ENCODE measurements at regions not wholly inside any gene's neighbourhood (a gene's known extent, or its start where the extent isn't known, plus 50 kb on each side); places are given as distances from the start of the nearest gene placed in this dataset.
A peak's percentile ranks its signal among the peaks of the same experiment; 100 is the strongest.

DNA sequence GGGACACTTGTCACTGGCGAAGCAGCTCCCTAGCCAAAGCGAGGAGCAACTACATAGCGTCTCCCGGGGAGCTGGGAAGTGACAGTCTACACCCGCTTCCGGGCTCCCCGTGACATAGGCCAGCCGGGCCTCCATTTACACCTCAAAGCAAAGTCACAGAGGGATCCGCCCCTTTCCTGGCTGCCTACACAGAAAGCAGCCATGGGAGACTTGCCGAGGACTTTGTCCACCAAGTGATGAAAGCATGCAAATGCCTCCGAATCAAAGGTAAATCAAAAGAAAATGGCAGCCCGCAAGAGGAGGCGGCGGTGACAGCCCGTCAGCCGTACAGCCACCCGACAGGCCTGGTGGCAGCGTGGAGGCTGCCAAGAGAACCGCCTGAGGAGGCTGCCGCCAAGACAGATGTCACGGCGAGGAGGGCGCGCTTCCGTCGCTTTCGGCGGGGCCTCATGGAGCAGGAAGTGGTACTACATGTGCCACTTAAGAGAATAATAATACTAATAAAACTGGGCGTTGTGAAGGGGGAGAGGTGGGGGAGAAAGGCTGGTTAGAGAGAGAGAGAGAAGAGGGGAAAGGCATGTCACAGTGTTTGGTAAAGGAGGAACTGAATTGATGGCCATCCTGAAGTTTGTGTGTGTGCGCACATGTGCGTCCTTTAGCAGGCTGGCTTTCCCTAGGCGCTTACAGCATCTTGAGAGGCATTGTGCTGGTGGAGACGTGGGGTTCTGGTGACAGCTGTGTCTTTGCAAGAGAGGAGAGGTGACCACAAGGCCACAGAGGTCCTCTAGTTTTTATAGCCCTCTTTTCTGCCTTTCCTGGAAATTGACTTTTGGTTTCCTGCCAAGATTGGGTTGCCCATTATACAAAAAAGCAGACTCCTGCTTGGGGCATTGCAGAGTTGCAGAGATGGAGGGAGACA is 661.7 kb downstream of the VRK1 start:
- peak; percentile 91 for DNase-seq
- H3K27ac ChIP-seq (ENCODE audit: low read depth, low read length), result no peak overlapping the region
- 41 to 44% methylated on average over 8 to 33 of the region's 33 CpGs for WGBS, 2 experiments (ENCODE audit: insufficient coverage in 1 of 2, insufficient read length in 1 of 2)
- no peaks in the 10 kb centered on the region for H3K4me1 ChIP-seq (ENCODE audit: control insufficient read depth, insufficient read depth, low read length)
- peak overlapping the region; percentile 57 for H3K4me3 Mint-ChIP-seq
- peaks cover 14% of the 10 kb centered on the region for H3K4me1 Mint-ChIP-seq
- peaks cover 35% of the 10 kb centered on the region for H3K27me3 Mint-ChIP-seq (ENCODE audit: insufficient read depth)
- peak overlapping the region; percentile 18 for H3K4me3 ChIP-seq (ENCODE audit: low read length)
- peaks cover 5% of the 10 kb centered on the region for H3K36me3 Mint-ChIP-seq (ENCODE audit: low read depth)
- H3K27ac Mint-ChIP-seq, result no peak overlapping the region
- no peaks in the 10 kb centered on the region for H3K27me3 ChIP-seq (ENCODE audit: control insufficient read depth, insufficient read depth, low read length, poor library complexity, severe bottlenecking)
- no peak overlapping the region for H3K9ac ChIP-seq (ENCODE audit: extremely low read depth, low read length, poor library complexity, severe bottlenecking)
- peaks cover 19% of the 10 kb centered on the region for H3K9me3 Mint-ChIP-seq
- TF ChIP-seq CTCF (conservative IDR thresholded peaks at IDR 0.05), result no peak
- peaks cover 14% of the 10 kb centered on the region for H3K9me3 ChIP-seq (ENCODE audit: control insufficient read depth, low read length)
- H3K36me3 ChIP-seq (ENCODE audit: control insufficient read depth, insufficient read depth, low read length), result no peaks in the 10 kb centered on the region

DNA sequence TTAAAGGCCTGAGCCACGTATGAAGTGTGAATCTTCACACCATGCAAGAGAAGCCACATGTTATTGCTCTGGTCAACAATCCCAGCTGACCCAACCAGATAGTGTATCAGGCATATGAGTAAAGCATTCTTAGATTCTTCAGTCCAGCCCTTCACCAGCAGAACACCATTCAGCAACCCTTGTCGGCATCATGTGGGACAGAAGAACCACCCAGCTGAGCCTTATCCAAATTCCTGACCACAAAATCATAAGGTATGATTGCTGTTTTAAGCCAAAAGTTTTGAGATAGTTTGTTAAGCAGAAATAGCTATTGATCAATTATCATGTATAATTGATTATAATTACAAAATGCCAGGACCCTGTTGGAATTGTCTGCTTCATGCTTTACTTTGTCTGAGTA is 664.9 kb downstream of the VRK1 start:
- 92 to 100% methylated on average over 1 to 2 of the region's 2 CpGs for WGBS, 2 experiments (ENCODE audit: insufficient coverage in 1 of 2, insufficient read length in 1 of 2)
- no peak overlapping the region for H3K9ac ChIP-seq (ENCODE audit: extremely low read depth, low read length, poor library complexity, severe bottlenecking)
- Mint-ChIP-seq H3K27ac (no peak overlapping the region), H3K4me1 (peaks cover 16% of the 10 kb centered on the region), H3K27me3 (ENCODE audit: insufficient read depth) (peaks cover 21% of the 10 kb centered on the region), H3K9me3 (peaks cover 19% of the 10 kb centered on the region), H3K36me3 (ENCODE audit: low read depth) (peaks cover 5% of the 10 kb centered on the region), H3K4me3 (no peak overlapping the region)
- TF ChIP-seq CTCF (conservative IDR thresholded peaks at IDR 0.05), result no peak
- H3K4me1 ChIP-seq (ENCODE audit: control insufficient read depth, insufficient read depth, low read length), result no peaks in the 10 kb centered on the region
- H3K27me3 ChIP-seq (ENCODE audit: control insufficient read depth, insufficient read depth, low read length, poor library complexity, severe bottlenecking), result no peaks in the 10 kb centered on the region
- H3K36me3 ChIP-seq (ENCODE audit: control insufficient read depth, insufficient read depth, low read length), result no peaks in the 10 kb centered on the region
- peaks cover 14% of the 10 kb centered on the region for H3K9me3 ChIP-seq (ENCODE audit: control insufficient read depth, low read length)
- no peak overlapping the region for H3K4me3 ChIP-seq (ENCODE audit: low read length)
- no peak overlapping the region for H3K27ac ChIP-seq (ENCODE audit: low read depth, low read length)
- DNase-seq, result no peak

DNA sequence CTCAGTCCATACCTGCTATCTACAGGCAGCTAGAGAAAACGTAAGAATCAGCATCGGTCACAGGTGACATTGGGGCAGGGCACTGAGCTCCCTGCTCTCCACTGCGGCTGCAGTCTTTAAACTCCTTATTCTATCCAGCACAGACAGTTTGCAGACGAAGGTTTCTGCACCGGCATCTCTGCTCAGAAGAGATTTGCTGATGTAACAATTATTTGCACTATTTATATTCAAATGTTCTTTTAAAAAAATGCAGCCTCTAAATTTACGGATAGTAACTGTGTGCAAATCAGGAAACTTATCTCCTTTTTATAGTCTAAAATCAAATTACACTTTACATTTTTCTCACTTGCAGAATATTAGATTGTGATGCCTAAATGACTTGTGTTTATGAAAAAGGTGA is 671.0 kb downstream of the VRK1 start:
- Mint-ChIP-seq H3K27ac (no peak overlapping the region), H3K27me3 (ENCODE audit: insufficient read depth) (peaks cover 2% of the 10 kb centered on the region), H3K36me3 (ENCODE audit: low read depth) (no peaks in the 10 kb centered on the region), H3K4me1 (peaks cover 34% of the 10 kb centered on the region), H3K4me3 (no peak overlapping the region), H3K9me3 (no peaks in the 10 kb centered on the region)
- peaks cover 9% of the 10 kb centered on the region for H3K4me1 ChIP-seq (ENCODE audit: control insufficient read depth, insufficient read depth, low read length)
- H3K9ac ChIP-seq (ENCODE audit: extremely low read depth, low read length, poor library complexity, severe bottlenecking), result no peak overlapping the region
- H3K27ac ChIP-seq (ENCODE audit: low read depth, low read length), result no peak overlapping the region
- peak; percentile 54 for DNase-seq
- H3K27me3 ChIP-seq (ENCODE audit: control insufficient read depth, insufficient read depth, low read length, poor library complexity, severe bottlenecking), result no peaks in the 10 kb centered on the region
- H3K36me3 ChIP-seq (ENCODE audit: control insufficient read depth, insufficient read depth, low read length), result no peaks in the 10 kb centered on the region
- H3K4me3 ChIP-seq (ENCODE audit: low read length), result no peak overlapping the region
- WGBS, 2 experiments (ENCODE audit: insufficient coverage in 1 of 2, insufficient read length in 1 of 2), result 82 to 83% methylated on average over 3 to 6 of the region's 6 CpGs
- no peak for TF ChIP-seq CTCF (conservative IDR thresholded peaks at IDR 0.05)
- H3K9me3 ChIP-seq (ENCODE audit: control insufficient read depth, low read length), result no peaks in the 10 kb centered on the region

Data from endodermal cell (in vitro differentiated cells).